ENCODE measurements at regions not wholly inside any gene's neighbourhood (a gene's known extent, or its start where the extent isn't known, plus 50 kb on each side); places are given as distances from the start of the nearest gene placed in this dataset.
A peak's percentile ranks its signal among the peaks of the same experiment; 100 is the strongest.
"Not testable (repeated sequence)": the region's sequence is repeated elsewhere in the genome, so short reads cannot be mapped to it uniquely, and the experiment has no call there.

DNA sequence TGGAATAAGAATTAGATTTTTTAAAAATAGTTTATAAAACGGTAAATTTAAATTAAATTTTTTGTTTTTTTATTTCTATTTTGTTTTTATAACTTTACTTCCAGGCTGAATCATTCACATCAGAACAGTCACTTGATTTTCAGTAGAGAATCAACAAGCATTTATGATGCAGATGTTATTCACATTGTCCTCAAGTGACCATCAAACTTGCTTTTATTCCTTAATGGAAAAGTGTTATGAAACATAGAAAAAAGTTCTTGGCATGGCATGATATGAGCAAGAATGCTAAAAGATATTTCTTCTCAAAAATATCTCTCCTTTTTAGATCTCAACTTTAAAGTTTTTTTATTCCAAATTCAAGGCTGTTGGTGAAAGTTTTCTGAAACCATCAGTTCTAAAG, 70.9 kb upstream of the TGFBR2 start:
- DNase-seq = no peak

DNA sequence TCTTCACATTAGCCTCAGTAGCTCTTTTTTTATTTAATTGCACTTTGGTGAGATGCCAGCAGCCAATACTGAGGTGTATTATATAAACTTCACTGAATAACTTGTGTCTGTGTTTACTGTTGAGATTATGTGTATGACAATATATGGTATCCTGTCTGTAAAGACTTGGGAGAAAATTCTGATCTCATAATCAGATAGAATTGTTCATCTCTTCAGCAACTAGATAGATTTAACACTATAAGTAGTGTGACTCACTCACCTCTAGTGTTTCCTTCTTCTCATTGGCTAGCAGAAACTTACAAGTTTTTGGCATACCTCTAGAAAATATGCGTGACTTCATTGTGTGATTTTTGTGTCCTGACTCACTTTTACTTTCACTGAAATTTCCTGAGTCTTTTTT, 67.6 kb upstream of the TGFBR2 start:
- DNase-seq = no peak

DNA sequence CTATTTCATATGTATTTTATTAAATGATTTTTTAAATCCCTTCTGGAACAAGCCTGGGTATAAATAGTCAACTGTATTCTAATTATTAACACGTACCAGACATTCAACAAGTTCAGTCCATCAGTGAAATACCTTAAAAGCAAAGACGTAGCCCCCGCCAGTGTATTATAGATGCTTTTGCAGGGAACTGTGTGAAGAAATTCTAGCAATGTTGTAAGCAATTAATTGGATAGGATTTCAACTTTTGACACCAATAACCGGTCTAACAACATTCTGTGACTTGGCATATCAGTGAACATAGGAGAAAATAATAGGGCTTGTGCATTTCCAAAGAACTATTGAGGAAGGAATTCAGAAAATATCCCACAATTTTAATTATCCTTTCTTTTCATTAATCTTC, 67.2 kb upstream of the TGFBR2 start:
- no peak for DNase-seq

DNA sequence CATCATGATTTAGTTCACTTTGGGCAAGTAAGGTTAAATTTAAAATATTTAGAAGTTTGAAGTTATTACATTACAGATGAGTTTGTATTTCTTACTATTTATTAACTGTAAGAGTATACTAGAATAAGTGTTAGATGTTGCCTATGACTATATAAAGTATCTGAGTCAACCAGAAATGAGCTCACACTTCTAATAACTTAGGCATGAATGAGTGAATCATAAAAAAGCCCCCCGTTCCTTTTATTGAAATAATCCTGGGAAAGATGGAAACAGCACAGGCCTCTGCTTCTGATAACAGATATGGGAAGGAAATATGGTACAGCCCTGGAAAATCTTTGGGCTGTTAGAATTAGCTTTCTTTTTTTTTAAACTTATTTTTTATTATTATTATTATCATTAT, 66.6 kb upstream of the TGFBR2 start:
- no peak for DNase-seq

DNA sequence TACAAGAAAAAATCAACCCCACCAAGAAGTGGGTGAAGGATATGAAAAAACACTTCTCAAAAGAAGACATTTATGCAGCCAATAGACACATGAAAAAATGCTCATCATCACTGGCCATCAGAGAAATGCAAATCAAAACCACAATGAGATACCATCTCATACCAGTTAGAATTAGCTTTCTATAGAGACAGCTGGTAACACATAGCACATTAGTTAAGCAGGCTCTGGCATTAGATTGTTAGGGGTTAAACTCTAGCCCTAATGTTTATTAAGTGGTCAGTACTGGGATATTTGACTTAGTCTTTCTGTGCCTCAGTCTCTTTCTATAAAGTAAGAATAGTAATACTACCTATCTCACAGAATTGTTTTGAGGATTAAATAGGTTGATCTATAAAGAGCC, 65.2 kb upstream of the TGFBR2 start:
- not testable (repeated sequence) for DNase-seq

DNA sequence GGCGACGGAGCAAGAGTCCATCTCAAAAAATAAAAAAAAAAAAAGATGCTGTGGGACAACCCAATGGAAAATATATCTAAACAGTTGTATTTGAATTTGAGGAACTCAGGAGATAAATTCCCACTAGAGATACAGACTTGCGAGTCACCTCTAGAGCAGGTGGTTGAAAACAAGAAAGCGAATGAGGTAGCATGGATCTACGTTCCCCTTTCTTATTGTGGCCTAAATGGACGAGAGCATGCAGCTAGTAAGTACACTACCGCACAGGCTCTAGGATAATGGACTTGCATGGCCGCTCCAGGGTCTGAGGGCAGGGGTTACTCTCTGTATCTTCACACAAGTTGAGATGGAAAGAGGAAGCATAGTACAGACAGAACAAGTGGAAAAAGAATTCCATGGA, 63.5 kb upstream of the TGFBR2 start:
- no peak for DNase-seq

DNA sequence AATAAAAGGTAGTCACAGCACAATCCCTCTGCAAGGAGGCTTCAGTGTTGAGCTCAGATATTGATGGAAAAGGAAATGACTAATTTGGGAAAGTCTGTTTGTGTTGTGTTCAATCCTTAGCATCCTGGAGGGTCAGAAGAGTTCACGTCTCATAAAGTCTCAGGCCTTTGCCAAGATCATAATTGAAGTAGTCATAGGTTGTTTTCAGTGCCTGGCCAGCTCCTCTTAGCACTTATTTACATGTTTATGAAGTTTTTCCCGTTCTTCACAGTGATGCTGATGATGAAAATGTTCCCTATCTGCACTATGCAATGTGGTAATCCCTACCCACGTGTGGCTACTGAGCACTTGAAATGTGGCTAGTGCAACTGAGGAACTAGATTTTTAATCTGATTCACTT, 61.6 kb upstream of the TGFBR2 start:
- peak; percentile 29 to 49 for DNase-seq

DNA sequence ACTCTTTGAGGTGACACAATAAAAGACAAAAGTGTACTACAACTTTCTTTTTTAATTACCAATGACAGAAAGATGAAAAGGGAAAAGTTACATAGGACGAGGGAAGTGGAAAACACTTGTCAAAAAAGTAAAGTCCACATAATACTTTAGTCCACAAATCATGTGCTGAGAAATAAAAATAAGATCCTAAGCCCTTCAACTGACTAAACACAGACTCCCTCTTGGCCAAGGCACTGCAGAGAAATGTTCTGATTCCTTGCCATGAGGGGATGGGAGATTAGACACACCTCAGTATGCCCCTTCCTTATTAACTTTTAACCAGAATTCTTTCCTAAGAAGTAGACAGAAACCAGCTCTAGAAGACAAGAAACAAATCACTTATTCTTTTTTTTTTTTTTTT, 59.5 kb upstream of the TGFBR2 start:
- no peak for DNase-seq

DNA sequence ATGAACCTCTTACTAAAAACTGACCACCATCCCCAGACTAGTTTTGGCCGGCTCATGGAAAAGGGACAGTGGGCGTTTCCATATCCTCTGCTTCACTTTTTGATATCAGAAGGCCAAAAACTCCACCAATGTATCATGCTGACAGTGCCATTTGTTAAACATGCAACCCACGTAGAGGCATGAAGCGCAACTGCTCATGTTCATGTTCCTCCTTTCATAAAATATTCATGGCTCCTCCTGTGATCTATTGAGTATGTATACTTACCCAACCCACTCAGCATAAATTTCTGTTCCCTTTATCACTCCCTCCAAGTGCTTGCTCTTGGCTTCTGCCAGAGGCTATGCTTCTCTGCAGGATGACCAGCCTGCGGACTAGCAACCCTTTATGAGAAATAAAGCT, 58.7 kb upstream of the TGFBR2 start:
- DNase-seq = peak; percentile 28 to 72

DNA sequence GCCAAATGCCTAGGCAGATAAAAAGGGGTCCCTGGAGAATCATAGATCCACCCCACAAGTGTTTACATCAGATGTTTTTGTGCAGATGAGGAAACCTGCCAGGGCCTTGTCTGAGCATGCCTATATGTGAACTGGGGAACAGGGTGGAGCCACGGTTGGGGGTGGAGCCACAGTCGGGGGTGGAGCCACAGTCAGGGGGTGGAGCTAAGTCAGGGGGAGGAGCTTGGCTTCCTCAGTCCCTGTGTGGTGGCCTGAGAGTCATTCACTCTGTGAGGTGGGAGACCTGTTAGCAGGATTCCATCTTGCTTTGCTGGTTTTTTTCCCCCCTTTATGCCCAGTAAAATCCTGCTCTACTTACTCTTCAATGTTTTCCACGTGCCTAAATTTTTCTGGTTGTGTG, 57.8 kb upstream of the TGFBR2 start:
- DNase-seq = peak in 1 of 2 donors; percentile 35

DNA sequence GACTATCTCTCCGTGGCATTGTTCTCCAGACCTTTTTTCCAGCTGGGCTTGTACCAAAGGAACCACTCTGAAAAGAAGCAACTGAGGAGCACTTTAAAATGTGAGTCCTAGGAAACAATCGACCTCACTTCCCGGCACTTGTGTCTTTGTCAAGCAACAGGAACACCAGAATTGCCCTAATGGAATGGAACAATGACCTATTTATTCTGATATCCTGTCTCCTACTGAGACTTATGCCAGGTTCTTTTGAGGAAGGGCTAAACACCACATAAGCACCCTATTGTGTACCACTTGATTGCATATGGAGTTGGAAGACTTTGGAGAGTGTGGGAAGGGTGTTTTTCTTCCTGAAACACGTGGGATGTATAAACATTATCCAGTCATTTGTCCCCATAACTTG, 56.8 kb upstream of the TGFBR2 start:
- DNase-seq = no peak

DNA sequence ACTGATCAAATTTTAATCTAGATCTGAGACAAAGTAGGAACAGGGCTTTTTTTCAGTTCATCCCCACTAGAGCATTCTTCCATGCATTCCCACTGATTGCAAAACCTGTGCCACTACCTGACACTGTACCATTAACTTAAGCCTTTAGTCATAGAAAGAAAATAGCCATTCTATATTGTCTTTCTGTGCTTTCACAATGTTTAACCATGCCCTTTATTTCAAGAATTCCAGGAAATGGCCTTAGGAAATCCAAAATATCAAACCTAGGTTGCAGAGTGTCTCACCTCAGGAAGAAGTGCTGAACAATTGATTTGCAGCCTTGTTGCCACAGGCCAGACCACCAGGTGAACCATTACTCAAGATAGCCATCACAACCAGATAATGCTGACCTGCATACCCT, 56.2 kb upstream of the TGFBR2 start:
- no peak for DNase-seq

DNA sequence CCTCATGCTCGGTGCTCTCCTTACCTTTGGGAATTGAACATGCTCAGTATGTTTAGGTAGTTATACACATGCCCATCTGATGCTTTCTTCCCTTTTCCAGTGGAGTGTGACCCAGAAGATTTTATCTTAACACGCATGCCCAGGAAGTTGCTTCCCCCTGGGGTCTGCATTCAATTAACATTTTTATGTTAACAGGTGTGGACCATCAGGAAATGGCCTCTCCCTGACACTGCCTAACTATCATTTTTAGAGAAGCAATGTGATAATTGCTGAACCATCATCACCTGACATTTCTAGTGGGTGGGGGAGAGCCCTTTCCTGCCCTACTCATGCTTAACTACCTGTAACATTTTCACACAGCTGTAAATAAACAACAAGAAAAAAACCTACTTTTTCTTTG, 55.1 kb upstream of the TGFBR2 start:
- DNase-seq = no peak

DNA sequence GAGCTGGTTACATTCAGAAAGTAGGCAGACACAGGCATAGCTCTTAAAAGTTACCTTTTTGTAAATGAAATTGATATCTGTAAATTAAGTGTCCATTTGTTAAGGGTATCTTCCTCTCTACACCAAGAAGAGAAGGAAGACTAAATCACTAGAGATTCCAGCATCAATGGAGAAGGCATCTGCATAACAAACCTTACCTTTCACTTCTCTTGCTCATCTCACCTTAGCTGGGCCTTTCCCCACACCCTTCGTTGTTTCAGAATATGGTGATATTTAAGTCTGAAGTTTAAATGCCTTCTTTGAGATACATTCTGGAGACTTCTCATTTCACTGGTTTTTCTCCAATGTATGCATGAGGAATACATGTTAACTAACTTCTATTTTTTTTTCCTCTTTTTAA, 54.5 kb upstream of the TGFBR2 start:
- DNase-seq = no peak

DNA sequence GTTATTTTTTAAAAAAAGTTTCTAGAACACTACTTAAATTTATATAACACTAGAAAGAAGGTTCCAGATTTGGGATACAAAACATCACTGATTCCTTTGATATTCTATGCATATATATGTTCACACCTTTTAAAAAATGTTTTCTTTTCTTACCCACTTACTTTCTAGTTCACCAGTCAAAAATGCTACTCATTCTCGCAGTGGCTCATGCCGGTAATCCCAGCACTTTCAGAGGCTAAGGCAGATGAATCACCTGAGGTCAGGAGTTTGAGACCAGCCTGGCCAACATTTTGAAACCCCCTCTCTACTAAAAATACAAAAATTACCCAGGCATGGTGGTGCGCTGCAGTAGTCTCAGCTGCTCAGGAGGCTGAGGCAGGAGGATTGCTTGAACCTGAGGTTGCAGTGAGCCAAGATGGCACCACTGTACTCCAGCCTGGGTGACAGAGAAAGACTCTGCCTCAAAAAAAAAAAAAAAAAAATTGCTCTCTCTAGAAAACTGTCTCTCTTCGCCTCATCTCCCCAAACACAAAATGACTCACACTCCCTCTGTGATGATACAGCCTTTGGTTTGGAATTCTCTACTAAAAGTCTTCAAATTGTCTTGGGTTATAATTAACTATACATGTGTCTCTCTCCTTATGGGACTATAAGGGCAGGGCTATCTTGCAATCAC, 52.6 kb upstream of the TGFBR2 start:
- no peak for DNase-seq

DNA sequence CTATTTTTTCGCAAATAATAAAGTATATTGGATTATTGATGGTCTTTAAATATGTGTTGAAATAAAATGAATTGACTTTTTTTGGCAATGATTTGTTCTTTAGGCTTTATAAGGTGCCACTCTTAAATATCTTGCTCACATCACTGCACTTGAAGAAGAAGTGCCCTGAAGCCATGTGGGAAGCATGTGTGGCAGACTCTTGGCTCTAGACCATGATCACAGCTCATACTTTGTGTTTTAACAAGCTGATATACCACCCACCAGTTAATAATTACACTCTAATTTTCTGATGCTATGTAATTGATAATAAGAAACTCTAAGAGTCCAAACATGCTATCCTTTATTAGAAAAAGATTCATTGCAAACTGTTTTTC, 52.1 kb upstream of the TGFBR2 start:
- DNase-seq = no peak

DNA sequence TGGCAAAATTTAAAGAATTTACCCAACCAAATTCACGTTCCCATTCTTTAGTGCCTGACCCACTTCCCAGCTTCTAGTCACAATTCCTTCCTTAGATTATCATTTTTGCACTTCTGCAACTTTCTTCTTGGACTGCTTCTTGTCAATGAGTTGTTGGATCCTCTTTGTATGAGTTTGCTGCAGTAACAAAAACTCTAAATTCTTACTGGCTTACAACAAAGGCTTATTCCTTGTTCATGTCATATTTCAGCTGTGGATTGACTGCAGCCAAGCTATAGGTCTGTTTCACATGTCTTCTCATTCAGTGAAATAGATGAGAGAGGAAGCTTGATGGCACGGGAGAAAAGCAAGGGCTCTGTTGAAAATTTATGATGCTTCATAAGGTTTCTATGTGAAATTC, 50.4 kb upstream of the TGFBR2 start:
- DNase-seq = no peak

Data from inflammatory macrophage treated with lipopolysaccharide for 1 hour (primary cell).